ENCODE measurements at regions not wholly inside any gene's neighbourhood (a gene's known extent, or its start where the extent isn't known, plus 50 kb on each side); places are given as distances from the start of the nearest gene placed in this dataset.
"Not testable (repeated sequence)": the region's sequence is repeated elsewhere in the genome, so short reads cannot be mapped to it uniquely, and the experiment has no call there.

DNA sequence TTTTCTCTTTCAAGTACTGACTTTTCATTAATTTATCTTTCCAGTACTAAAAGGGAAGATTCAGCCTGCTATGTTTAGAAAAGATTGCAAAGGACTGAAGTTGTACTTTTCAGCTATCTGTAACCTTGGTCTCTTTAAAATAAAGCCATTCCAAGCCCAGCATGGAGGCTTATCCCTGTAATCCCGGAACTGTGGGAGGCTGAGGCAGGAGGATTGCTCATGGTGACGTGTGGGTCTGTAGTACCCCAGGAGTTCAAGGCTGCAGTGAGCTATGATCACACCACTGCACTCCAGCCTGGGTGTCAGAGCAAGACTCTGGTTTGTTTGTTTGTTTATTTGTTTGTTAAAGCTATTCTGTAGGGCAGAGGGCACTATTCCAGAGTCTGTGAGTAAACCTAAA, 50.6 kb upstream of the TMEM170B start:
- no peak for DNase-seq (ENCODE audit: low read depth in 2 of 2)

DNA sequence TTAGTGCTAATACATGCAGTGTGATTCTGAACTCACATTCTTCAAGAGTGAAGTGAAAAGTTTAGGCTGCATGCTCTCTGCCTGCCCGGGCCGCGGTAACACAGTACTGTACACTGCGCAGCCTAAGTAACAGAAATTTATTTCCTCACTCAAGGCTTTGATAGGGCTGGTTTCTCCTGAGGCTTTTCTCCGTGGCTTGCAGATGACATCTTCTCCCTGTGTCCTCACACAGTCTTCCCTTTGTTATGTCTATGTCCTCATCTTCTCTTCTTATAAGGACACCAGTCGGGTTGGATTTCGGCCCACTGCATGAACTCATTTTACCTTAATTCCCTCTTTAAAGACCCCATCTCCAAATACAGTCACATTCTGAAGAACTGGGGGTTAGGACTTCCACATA, 51.1 kb upstream of the TMEM170B start:
- DNase-seq (ENCODE audit: low read depth in 2 of 2), result no peak

- no peak for DNase-seq (ENCODE audit: low read depth in 2 of 2)
Observed at GRCh38 chr6:11486051-11486450, 51.5 kb upstream of the TMEM170B start.

GRCh38 chr6:11485271-11485670, 52.3 kb upstream of the TMEM170B start:
- no peak for DNase-seq (ENCODE audit: low read depth in 2 of 2)

GRCh38 chr6:11484441-11484840, 53.1 kb upstream of the TMEM170B start:
- no peak for DNase-seq (ENCODE audit: low read depth in 2 of 2)

- DNase-seq (ENCODE audit: low read depth in 2 of 2), result no peak
Observed at GRCh38 chr6:11482616-11483015, 54.9 kb upstream of the TMEM170B start.

- DNase-seq (ENCODE audit: low read depth in 2 of 2), result no peak
Observed at GRCh38 chr6:11480541-11480940, 57.0 kb upstream of the TMEM170B start.

GRCh38 chr6:11479296-11479695, 58.3 kb upstream of the TMEM170B start:
- DNase-seq (ENCODE audit: low read depth in 2 of 2), result no peak

- DNase-seq (ENCODE audit: low read depth in 2 of 2), result no peak
Observed at GRCh38 chr6:11478586-11478985, 59.0 kb upstream of the TMEM170B start.

DNA sequence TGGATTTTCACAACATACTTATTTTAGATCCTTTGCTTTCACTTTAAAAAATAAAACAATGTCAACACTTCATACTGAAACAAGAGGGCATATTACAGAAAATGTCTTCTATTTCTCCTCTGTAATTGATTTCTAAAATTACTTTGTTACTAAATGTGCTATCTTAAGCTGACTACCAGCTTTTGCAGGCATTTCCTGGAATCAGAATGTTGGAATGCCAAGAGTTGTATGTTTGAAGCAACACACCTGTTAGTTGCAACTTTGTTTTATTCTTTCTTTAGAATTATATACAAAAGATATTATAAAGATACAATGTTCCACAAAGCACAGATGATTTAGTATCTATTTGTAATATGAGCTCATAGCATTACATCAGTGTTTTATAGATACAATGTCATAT, 62.5 kb upstream of the TMEM170B start:
- no peak for DNase-seq (ENCODE audit: low read depth in 2 of 2)

- no peak for DNase-seq (ENCODE audit: low read depth in 2 of 2)
Observed at GRCh38 chr6:11473008-11473740, 64.4 kb upstream of the TMEM170B start.

- no peak for DNase-seq (ENCODE audit: low read depth in 2 of 2)
Observed at GRCh38 chr6:11471261-11471660, 66.3 kb upstream of the TMEM170B start.

DNA sequence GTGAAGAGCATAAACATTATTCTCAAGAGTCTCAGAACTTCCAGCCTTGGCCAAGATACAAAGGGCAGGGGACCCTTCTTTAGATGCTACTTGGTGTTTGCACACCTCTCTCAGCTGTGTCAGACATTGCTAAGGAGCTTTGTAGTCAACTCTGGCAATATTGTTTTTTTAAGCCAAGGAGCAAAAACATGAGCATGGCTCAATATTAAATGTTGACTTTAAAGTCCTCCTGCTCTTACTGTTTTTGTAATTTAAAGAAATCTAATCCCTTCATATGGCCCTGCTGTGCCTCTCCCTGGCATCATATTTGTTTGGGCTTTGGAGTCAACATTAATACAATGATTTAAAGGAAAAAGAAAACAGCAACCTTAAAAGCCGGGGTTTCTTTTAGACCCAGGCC, 67.9 kb upstream of the TMEM170B start:
- no peak for DNase-seq (ENCODE audit: low read depth in 2 of 2)

- DNase-seq (ENCODE audit: low read depth in 2 of 2), result not testable (repeated sequence)
Observed at GRCh38 chr6:11468271-11468670, 69.3 kb upstream of the TMEM170B start.

DNA sequence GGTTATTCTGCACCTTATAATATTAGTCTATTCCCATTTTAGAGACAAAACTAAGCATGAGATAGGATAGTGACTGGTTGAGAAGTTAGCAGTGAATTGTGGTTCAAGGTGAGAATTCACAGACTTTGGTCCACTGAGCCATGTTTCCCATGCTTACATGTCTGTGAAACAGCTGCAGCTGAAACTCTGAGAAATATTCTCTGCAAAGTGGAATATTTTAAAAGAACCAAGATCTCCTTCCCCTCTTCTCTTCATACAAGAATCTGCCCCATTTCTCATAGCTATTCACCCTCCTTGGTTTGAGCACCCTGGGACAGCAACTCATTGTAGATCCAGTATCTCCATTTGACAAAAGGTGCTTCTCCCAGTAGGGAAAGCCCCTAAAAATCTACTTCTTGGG, 70.2 kb upstream of the TMEM170B start:
- no peak for DNase-seq (ENCODE audit: low read depth in 2 of 2)

DNA sequence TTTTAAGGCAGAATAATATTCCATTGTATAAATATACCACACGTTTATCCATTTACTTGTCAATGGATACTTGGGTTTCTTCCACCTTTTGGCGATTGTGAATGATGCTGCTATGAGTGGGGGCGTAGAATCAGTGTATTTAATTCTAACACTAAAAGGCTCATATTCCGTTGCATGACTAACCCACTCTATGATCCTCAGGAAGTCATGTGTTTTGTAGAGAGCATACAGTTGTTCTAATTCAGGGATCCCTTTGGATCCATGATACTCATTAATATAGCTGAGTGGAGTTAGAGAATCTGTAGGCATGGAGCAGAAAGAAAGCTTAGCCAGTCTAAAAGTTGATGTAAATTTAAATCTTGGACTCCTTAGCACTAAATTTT, 74.2 kb upstream of the TMEM170B start:
- no peak for DNase-seq (ENCODE audit: low read depth in 2 of 2)

- no peak for DNase-seq (ENCODE audit: low read depth in 2 of 2)
Observed at GRCh38 chr6:11462742-11463397, 74.7 kb upstream of the TMEM170B start.

- no peak for DNase-seq (ENCODE audit: low read depth in 2 of 2)
Observed at GRCh38 chr6:11460837-11461661, 76.5 kb upstream of the TMEM170B start.

GRCh38 chr6:11460001-11460668, 77.4 kb upstream of the TMEM170B start:
- DNase-seq (ENCODE audit: low read depth in 2 of 2), result no peak

DNA sequence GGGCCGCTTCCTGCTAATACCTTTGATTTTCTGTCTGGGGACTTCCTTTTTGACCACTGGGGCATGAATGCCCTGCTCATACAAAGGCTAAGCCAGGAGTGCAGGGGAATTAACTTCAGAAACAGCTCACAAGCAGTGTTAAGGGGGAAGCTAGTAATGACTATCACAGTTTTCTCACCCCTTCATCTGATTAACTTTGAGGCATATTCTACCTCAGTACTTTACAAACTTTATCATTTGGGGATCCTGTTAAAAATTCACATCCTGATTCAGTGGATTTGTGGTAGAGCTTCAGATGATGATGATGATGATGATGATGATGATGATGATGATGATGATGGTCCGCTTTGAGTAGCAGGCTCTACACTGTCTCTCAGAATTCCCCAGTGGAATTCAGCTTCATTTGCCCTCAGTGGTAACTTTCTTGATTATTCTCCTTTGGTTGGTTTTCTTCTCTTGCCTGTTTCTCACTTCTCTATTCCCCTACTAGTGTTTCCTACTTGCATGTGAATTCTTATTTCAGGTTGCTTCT, 78.4 kb upstream of the TMEM170B start:
- DNase-seq (ENCODE audit: low read depth in 2 of 2), result no peak

GRCh38 chr6:11458509-11458908, 79.0 kb upstream of the TMEM170B start:
- no peak for DNase-seq (ENCODE audit: low read depth in 2 of 2)

GRCh38 chr6:11457422-11457821, 80.1 kb upstream of the TMEM170B start:
- not testable (repeated sequence) for DNase-seq (ENCODE audit: low read depth in 2 of 2)

Measured in stimulated activated CD8-positive, alpha-beta memory T cell treated with anti-CD3 and anti-CD28 coated beads, Interleukin-7, amount 100 ng/mL, for 4 hours (primary cell).